ENCODE measurements at regions not wholly inside any gene's neighbourhood (a gene's known extent, or its start where the extent isn't known, plus 50 kb on each side); places are given as distances from the start of the nearest gene placed in this dataset.

GRCh38 chr3:22495791-22496190 is 707.3 kb upstream of the UBE2E2 start:
- Histone ChIP-seq H3K4me1 (ENCODE audit: control insufficient read depth, insufficient read depth, low read length) (no peaks in the 10 kb centered on the region), H3K36me3 (ENCODE audit: control insufficient read depth in 2 of 2, insufficient read depth in 1 of 2, low read length in 2 of 2) (no peaks in the 10 kb centered on the region), H3K9me3 (ENCODE audit: control insufficient read depth, insufficient read depth, low read depth, low read length) (no peaks in the 10 kb centered on the region), H3K27ac (ENCODE audit: extremely low read depth, low read depth, low read length) (no peak overlapping the region), H3K4me3 (ENCODE audit: low read depth, low read length) (no peak overlapping the region)
- TF ChIP-seq ZNF529 (tag by site-specific recombination; IDR thresholded peaks at IDR 0.05; ENCODE audit: insufficient replicate concordance) (no peak), KLF8 (tag by site-specific recombination; IDR thresholded peaks at IDR 0.05) (no peak), CTCF (tag by site-specific recombination; IDR thresholded peaks at IDR 0.05) (no peak), EGR2 (tag by site-specific recombination; IDR thresholded peaks at IDR 0.05; ENCODE audit: low read depth) (no peak), ZNF239 (tag by site-specific recombination; IDR thresholded peaks at IDR 0.05) (no peak), ZNF76 (tag by site-specific recombination; IDR thresholded peaks at IDR 0.05; ENCODE audit: borderline replicate concordance, low read depth) (no peak), KLF10 (tag by site-specific recombination; IDR thresholded peaks at IDR 0.05) (no peak), ZNF202 (tag by site-specific recombination; IDR thresholded peaks at IDR 0.05; ENCODE audit: borderline replicate concordance) (no peak), ZBTB11 (tag by site-specific recombination; conservative IDR thresholded peaks at IDR 0.05; ENCODE audit: low read depth) (no peak), ZNF223 (tag by site-specific recombination; IDR thresholded peaks at IDR 0.05) (no peak), ZNF302 (tag by site-specific recombination; IDR thresholded peaks at IDR 0.05; ENCODE audit: low read depth) (no peak), INSM2 (tag by site-specific recombination; IDR thresholded peaks at IDR 0.05) (no peak), ZNF792 (tag by site-specific recombination; IDR thresholded peaks at IDR 0.05) (no peak)
- TF ChIP-seq, protein P1, sequence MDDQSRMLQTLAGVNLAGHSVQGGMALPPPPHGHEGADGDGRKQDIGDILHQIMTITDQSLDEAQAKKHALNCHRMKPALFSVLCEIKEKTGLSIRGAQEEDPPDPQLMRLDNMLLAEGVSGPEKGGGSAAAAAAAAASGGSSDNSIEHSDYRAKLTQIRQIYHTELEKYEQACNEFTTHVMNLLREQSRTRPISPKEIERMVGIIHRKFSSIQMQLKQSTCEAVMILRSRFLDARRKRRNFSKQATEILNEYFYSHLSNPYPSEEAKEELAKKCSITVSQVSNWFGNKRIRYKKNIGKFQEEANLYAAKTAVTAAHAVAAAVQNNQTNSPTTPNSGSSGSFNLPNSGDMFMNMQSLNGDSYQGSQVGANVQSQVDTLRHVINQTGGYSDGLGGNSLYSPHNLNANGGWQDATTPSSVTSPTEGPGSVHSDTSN (CRISPR knock-in tag; IDR thresholded peaks at IDR 0.05) = no peak
- TF ChIP-seq, protein P2, sequence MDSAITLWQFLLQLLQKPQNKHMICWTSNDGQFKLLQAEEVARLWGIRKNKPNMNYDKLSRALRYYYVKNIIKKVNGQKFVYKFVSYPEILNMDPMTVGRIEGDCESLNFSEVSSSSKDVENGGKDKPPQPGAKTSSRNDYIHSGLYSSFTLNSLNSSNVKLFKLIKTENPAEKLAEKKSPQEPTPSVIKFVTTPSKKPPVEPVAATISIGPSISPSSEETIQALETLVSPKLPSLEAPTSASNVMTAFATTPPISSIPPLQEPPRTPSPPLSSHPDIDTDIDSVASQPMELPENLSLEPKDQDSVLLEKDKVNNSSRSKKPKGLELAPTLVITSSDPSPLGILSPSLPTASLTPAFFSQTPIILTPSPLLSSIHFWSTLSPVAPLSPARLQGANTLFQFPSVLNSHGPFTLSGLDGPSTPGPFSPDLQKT (IDR thresholded peaks at IDR 0.05; ENCODE audit: borderline replicate concordance, low read depth, low read length) = no peak
- TF ChIP-seq, protein P3, sequence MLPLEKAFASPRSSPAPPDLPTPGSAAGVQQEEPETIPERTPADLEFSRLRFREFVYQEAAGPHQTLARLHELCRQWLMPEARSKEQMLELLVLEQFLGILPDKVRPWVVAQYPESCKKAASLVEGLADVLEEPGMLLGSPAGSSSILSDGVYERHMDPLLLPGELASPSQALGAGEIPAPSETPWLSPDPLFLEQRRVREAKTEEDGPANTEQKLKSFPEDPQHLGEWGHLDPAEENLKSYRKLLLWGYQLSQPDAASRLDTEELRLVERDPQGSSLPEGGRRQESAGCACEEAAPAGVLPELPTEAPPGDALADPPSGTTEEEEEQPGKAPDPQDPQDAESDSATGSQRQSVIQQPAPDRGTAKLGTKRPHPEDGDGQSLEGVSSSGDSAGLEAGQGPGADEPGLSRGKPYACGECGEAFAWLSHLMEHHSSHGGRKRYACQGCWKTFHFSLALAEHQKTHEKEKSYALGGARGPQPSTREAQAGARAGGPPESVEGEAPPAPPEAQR (tag by site-specific recombination; IDR thresholded peaks at IDR 0.05) = no peak
- TF ChIP-seq, protein P4, sequence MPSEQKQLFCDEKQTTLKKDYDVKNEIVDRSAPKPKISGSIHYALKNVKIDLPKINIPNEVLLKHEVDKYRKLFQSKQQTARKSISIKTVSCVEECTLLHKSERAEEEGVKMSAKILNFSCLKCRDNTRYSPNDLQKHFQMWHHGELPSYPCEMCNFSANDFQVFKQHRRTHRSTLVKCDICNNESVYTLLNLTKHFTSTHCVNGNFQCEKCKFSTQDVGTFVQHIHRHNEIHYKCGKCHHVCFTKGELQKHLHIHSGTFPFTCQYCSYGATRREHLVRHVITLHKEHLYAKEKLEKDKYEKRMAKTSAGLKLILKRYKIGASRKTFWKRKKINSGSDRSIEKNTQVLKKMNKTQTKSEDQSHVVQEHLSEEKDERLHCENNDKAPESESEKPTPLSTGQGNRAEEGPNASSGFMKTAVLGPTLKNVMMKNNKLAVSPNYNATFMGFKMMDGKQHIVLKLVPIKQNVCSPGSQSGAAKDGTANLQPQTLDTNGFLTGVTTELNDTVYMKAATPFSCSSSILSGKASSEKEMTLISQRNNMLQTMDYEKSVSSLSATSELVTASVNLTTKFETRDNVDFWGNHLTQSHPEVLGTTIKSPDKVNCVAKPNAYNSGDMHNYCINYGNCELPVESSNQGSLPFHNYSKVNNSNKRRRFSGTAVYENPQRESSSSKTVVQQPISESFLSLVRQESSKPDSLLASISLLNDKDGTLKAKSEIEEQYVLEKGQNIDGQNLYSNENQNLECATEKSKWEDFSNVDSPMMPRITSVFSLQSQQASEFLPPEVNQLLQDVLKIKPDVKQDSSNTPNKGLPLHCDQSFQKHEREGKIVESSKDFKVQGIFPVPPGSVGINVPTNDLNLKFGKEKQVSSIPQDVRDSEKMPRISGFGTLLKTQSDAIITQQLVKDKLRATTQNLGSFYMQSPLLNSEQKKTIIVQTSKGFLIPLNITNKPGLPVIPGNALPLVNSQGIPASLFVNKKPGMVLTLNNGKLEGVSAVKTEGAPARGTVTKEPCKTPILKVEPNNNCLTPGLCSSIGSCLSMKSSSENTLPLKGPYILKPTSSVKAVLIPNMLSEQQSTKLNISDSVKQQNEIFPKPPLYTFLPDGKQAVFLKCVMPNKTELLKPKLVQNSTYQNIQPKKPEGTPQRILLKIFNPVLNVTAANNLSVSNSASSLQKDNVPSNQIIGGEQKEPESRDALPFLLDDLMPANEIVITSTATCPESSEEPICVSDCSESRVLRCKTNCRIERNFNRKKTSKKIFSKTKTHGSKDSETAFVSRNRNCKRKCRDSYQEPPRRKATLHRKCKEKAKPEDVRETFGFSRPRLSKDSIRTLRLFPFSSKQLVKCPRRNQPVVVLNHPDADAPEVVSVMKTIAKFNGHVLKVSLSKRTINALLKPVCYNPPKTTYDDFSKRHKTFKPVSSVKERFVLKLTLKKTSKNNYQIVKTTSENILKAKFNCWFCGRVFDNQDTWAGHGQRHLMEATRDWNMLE (tag by site-specific recombination; conservative IDR thresholded peaks at IDR 0.05; ENCODE audit: low read depth) = no peak
- CTCF ChIA-PET = no interaction called here
- POLR2A ChIA-PET = no interaction called here

All from HEK293 (cell line).